ENCODE measurements at regions not wholly inside any gene's neighbourhood (a gene's known extent, or its start where the extent isn't known, plus 50 kb on each side); places are given as distances from the start of the nearest gene placed in this dataset.

- TF ChIP-seq CTCF (IDR thresholded peaks at IDR 0.05; ENCODE audit: low read length) (no peak), EZH2phosphoT487 (IDR thresholded peaks at IDR 0.05; ENCODE audit: low read length) (no peak), EZH2 (optimal IDR thresholded peaks at IDR 0.05; ENCODE audit: low read depth, low read length) (no peak)
- Histone ChIP-seq H3K27me3 (replicated peaks; ENCODE audit: insufficient read depth, low read length) (no peaks in the 10 kb centered on the region), H3K4me1 (ENCODE audit: low read length) (no peaks in the 10 kb centered on the region), H3K4me3 (ENCODE audit: low read length) (no peak overlapping the region), H3K79me2 (ENCODE audit: low read length) (no peaks in the 10 kb centered on the region), H4K20me1 (ENCODE audit: insufficient read depth, low read length) (no peaks in the 10 kb centered on the region), H2AFZ (ENCODE audit: low read length) (no peak overlapping the region), H3K36me3 (replicated peaks; ENCODE audit: insufficient read depth, low read length) (no peaks in the 10 kb centered on the region), H3K9me3 (replicated peaks; ENCODE audit: insufficient read depth, low read length) (no peaks in the 10 kb centered on the region), H3F3A (ENCODE audit: insufficient read depth, low read length) (no peaks in the 10 kb centered on the region), H3K9ac (ENCODE audit: low read length) (no peak overlapping the region), H3K9me2 (replicated peaks; ENCODE audit: insufficient read depth, low read length) (no peaks in the 10 kb centered on the region), H3K27ac (ENCODE audit: low read length) (no peak overlapping the region), H3K4me2 (ENCODE audit: low read depth, low read length) (no peak overlapping the region)
- no peak for DNase-seq
These were observed 130.3 kb upstream of the MAGI3 start for GRCh38 chr1:113259988-113260387.

- no peak for DNase-seq
- H3K79me2 ChIP-seq (ENCODE audit: low read length), result no peaks in the 10 kb centered on the region
- TF ChIP-seq CTCF (IDR thresholded peaks at IDR 0.05; ENCODE audit: low read length) (no peak), EZH2 (optimal IDR thresholded peaks at IDR 0.05; ENCODE audit: low read depth, low read length) (no peak), EZH2phosphoT487 (IDR thresholded peaks at IDR 0.05; ENCODE audit: low read length) (no peak)
These were observed 125.1 kb upstream of the MAGI3 start for GRCh38 chr1:113265196-113265595.

GRCh38 chr1:113266788-113267187 is 123.5 kb upstream of the MAGI3 start:
- no peaks in the 10 kb centered on the region for H3K9me2 ChIP-seq (replicated peaks; ENCODE audit: insufficient read depth, low read length)
- no peaks in the 10 kb centered on the region for H3K9me3 ChIP-seq (replicated peaks; ENCODE audit: insufficient read depth, low read length)
- no peaks in the 10 kb centered on the region for H3K36me3 ChIP-seq (replicated peaks; ENCODE audit: insufficient read depth, low read length)
- H3K9ac ChIP-seq (ENCODE audit: low read length), result no peak overlapping the region
- no peak overlapping the region for H3K4me2 ChIP-seq (ENCODE audit: low read depth, low read length)
- no peaks in the 10 kb centered on the region for H3K27me3 ChIP-seq (replicated peaks; ENCODE audit: insufficient read depth, low read length)
- TF ChIP-seq EZH2 (optimal IDR thresholded peaks at IDR 0.05; ENCODE audit: low read depth, low read length), result no peak
- TF ChIP-seq CTCF (IDR thresholded peaks at IDR 0.05; ENCODE audit: low read length), result no peak
- no peak for TF ChIP-seq EZH2phosphoT487 (IDR thresholded peaks at IDR 0.05; ENCODE audit: low read length)
- H4K20me1 ChIP-seq (ENCODE audit: insufficient read depth, low read length), result no peaks in the 10 kb centered on the region
- H3K4me1 ChIP-seq (ENCODE audit: low read length), result no peaks in the 10 kb centered on the region
- H3K4me3 ChIP-seq (ENCODE audit: low read length), result no peak overlapping the region
- no peaks in the 10 kb centered on the region for H3K79me2 ChIP-seq (ENCODE audit: low read length)
- H2AFZ ChIP-seq (ENCODE audit: low read length), result no peak overlapping the region
- no peak overlapping the region for H3K27ac ChIP-seq (ENCODE audit: low read length)
- H3F3A ChIP-seq (ENCODE audit: insufficient read depth, low read length), result no peaks in the 10 kb centered on the region
- DNase-seq, result no peak

More at GRCh38 chr1:113265196-113265595, 125.1 kb upstream of the MAGI3 start:
- Histone ChIP-seq H3K4me3 (ENCODE audit: low read length) (no peak overlapping the region), H3K4me1 (ENCODE audit: low read length) (no peaks in the 10 kb centered on the region), H3K9me3 (replicated peaks; ENCODE audit: insufficient read depth, low read length) (no peaks in the 10 kb centered on the region), H4K20me1 (ENCODE audit: insufficient read depth, low read length) (no peaks in the 10 kb centered on the region), H3K9ac (ENCODE audit: low read length) (no peak overlapping the region), H3K27ac (ENCODE audit: low read length) (no peak overlapping the region), H3K4me2 (ENCODE audit: low read depth, low read length) (no peak overlapping the region), H3F3A (ENCODE audit: insufficient read depth, low read length) (no peaks in the 10 kb centered on the region), H2AFZ (ENCODE audit: low read length) (no peak overlapping the region), H3K36me3 (replicated peaks; ENCODE audit: insufficient read depth, low read length) (no peaks in the 10 kb centered on the region), H3K27me3 (replicated peaks; ENCODE audit: insufficient read depth, low read length) (no peaks in the 10 kb centered on the region), H3K9me2 (replicated peaks; ENCODE audit: insufficient read depth, low read length) (no peaks in the 10 kb centered on the region)
